H1 (cell line): ENCODE measurements at regions not wholly inside any gene's neighbourhood (a gene's known extent, or its start where the extent isn't known, plus 50 kb on each side); places are given as distances from the start of the nearest gene placed in this dataset.

Experiments
- CTCF ChIA-PET: fragments of 300-600 bp; sonication (Branson Sonifier 250); formaldehyde crosslinking; loops from one replicate; lab custom pipeline; 2021; ENCODE audit not compliant: partially characterized antibody; lab: Charles Lee
- POLR2A ChIA-PET: fragments of 300-600 bp; sonication (Branson Sonifier 250); formaldehyde crosslinking; loops from one replicate; lab custom pipeline; 2021; ENCODE audit warnings: inconsistent platforms; ENCODE audit not compliant: partially characterized antibody; lab: Charles Lee
- DNase-seq, 2 experiments: peaks; one replicate each; pipeline versions ENCODE4 v3.0.0 to v3.0.0-alpha.2; 2010 to 2022; ENCODE audit warnings: low spot score in 2 of 2, low read depth in 1 of 2, mixed read lengths in 1 of 2
- FAIRE-seq: peaks from 2 replicates; lab custom pipeline; 2011; peaks lifted over from hg19 to GRCh38; lab: Jason Lieb, UNC
- H2AFZ ChIP-seq: 2 replicates; pipeline ENCODE4 v1.8.1; 2012; ENCODE audit warnings: low read length, inconsistent platforms
- H2AK5ac ChIP-seq: 2 replicates; pipeline ENCODE4 v1.6.1; 2013; ENCODE audit warnings: low read depth, low read length
- H2BK120ac ChIP-seq: replicated peaks from 2 replicates; pipeline ENCODE3; 2013; ENCODE audit warnings: low read depth, low read length, inconsistent platforms
- H2BK12ac ChIP-seq: 2 replicates; pipeline ENCODE4 v1.6.1; 2013; ENCODE audit warnings: low read depth, low read length
- H2BK15ac ChIP-seq: 2 replicates; pipeline ENCODE4 v1.6.1; 2013; ENCODE audit warnings: low read length
- H2BK20ac ChIP-seq: 2 replicates; pipeline ENCODE4 v1.6.1; 2013; ENCODE audit warnings: low read length
- H2BK5ac ChIP-seq: 2 replicates; pipeline ENCODE4 v1.6.1; 2013; ENCODE audit warnings: low read depth, low read length
- H3K14ac ChIP-seq: 2 replicates; pipeline ENCODE4 v1.6.1; 2013; ENCODE audit warnings: inconsistent platforms; ENCODE audit not compliant: insufficient read length
- H3K18ac ChIP-seq: 2 replicates; pipeline ENCODE4 v1.6.1; 2013; ENCODE audit warnings: low read length; ENCODE audit errors: extremely low read depth
- H3K23ac ChIP-seq: 2 replicates; pipeline ENCODE4 v1.6.1; 2013; ENCODE audit warnings: inconsistent platforms; ENCODE audit not compliant: insufficient read length
- H3K23me2 ChIP-seq: 2 replicates; pipeline ENCODE4 v1.6.1; 2013; ENCODE audit warnings: low read depth, low read length
- H3K27ac ChIP-seq: 2 replicates; pipeline ENCODE4 v1.6.1; 2011; ENCODE audit warnings: low read depth, low read length, inconsistent platforms
- H3K27me3 ChIP-seq, 4 experiments: replicated peaks in 1 of 4; 1 replicate in 1 of 4; 2 replicates in 3 of 4; pipeline versions ENCODE4 v1.6.1 to v1.8.1; 2011 to 2013; ENCODE audit warnings: low read length in 3 of 4, mild to moderate bottlenecking in 3 of 4, inconsistent platforms in 2 of 4, mixed read lengths in 2 of 4, moderate library complexity in 1 of 4; ENCODE audit not compliant: control insufficient read depth in 3 of 4, insufficient read depth in 3 of 4; ENCODE audit errors: extremely low read depth in 1 of 4
- H3K36me3 ChIP-seq, 4 experiments: 2 replicates each; pipeline versions ENCODE4 v1.6.1 to v1.8.1; 2011 to 2013; ENCODE audit warnings: mild to moderate bottlenecking in 4 of 4, low read length in 3 of 4, moderate library complexity in 2 of 4, control low read depth in 1 of 4, inconsistent platforms in 1 of 4; ENCODE audit not compliant: insufficient read depth in 4 of 4, control insufficient read depth in 2 of 4
- H3K4ac ChIP-seq: replicated peaks from 2 replicates; pipeline ENCODE3; 2013; ENCODE audit warnings: low read length, low read depth, mixed read lengths, inconsistent platforms; ENCODE audit not compliant: insufficient read length
- H3K4me1 ChIP-seq, 4 experiments: replicated peaks in 1 of 4; 1 replicate in 1 of 4; 2 replicates in 3 of 4; pipeline versions ENCODE4 v1.6.1 to v1.8.1; 2011 to 2013; ENCODE audit warnings: low read length in 3 of 4, inconsistent platforms in 2 of 4, mixed read lengths in 1 of 4; ENCODE audit not compliant: insufficient read depth in 4 of 4, control insufficient read depth in 3 of 4
- H3K4me2 ChIP-seq, 2 experiments: 2 replicates each; pipeline versions ENCODE4 v1.6.1 to v1.8.1; 2011 to 2013; ENCODE audit warnings: low read depth in 2 of 2, low read length in 2 of 2, control low read depth in 1 of 2, inconsistent platforms in 1 of 2, mild to moderate bottlenecking in 1 of 2; ENCODE audit not compliant: insufficient read depth in 1 of 2
- H3K4me3 ChIP-seq, 4 experiments: fragments of 200-600, 300-600 bp in 1 of 4; sonication (generic), shearing (Covaris generic), sonication (Bioruptor Twin) in 1 of 4; 2 replicates each; pipeline versions ENCODE4 v1.5.1 to v1.8.1; 2011 to 2016; ENCODE audit warnings: low read length in 4 of 4, low read depth in 3 of 4, control low read depth in 2 of 4, inconsistent platforms in 2 of 4, mild to moderate bottlenecking in 2 of 4, mixed read lengths in 1 of 4, moderate library complexity in 1 of 4; ENCODE audit not compliant: insufficient read depth in 2 of 4; ENCODE audit errors: extremely low read depth in 1 of 4
- H3K56ac ChIP-seq: replicated peaks from 2 replicates; pipeline ENCODE3; 2013; ENCODE audit warnings: low read depth, mild to moderate bottlenecking, mixed read lengths, low read length, inconsistent platforms; ENCODE audit not compliant: insufficient read length
- H3K79me1 ChIP-seq: 2 replicates; pipeline ENCODE4 v1.6.1; 2013; ENCODE audit warnings: low read depth, low read length, control low read depth
- H3K79me2 ChIP-seq, 2 experiments: 2 replicates each; pipeline versions ENCODE4 v1.6.1 to v1.8.1; 2012 to 2013; ENCODE audit warnings: low read length in 2 of 2, mild to moderate bottlenecking in 2 of 2, inconsistent platforms in 1 of 2; ENCODE audit not compliant: insufficient read depth in 2 of 2, control insufficient read depth in 1 of 2
- H3K9ac ChIP-seq, 4 experiments: replicated peaks in 1 of 4; 1 replicate in 1 of 4; 2 replicates in 3 of 4; pipeline versions ENCODE4 v1.6.1 to v1.8.1; 2011 to 2013; ENCODE audit warnings: low read depth in 3 of 4, low read length in 3 of 4, control low read depth in 2 of 4, mild to moderate bottlenecking in 2 of 4, moderate library complexity in 2 of 4, inconsistent platforms in 1 of 4; ENCODE audit errors: extremely low read depth in 1 of 4
- H3K9me3 ChIP-seq, 2 experiments: 2 replicates each; pipeline versions ENCODE4 v1.6.1 to v1.8.1; 2012 to 2013; ENCODE audit warnings: mild to moderate bottlenecking in 2 of 2, moderate library complexity in 2 of 2, control low read depth in 1 of 2, inconsistent platforms in 1 of 2, low read depth in 1 of 2, low read length in 1 of 2, mixed read lengths in 1 of 2; ENCODE audit not compliant: insufficient read depth in 2 of 2
- H4K20me1 ChIP-seq, 2 experiments: replicated peaks in 1 of 2; 2 replicates each; pipeline versions ENCODE3 to v1.8.1; 2011 to 2013; ENCODE audit warnings: inconsistent platforms in 2 of 2, low read length in 2 of 2, mild to moderate bottlenecking in 1 of 2; ENCODE audit not compliant: insufficient read depth in 2 of 2, control insufficient read depth in 1 of 2
- H4K5ac ChIP-seq: 2 replicates; pipeline ENCODE4 v1.6.1; 2013; ENCODE audit warnings: low read length, low read depth, mixed read lengths, inconsistent platforms; ENCODE audit not compliant: insufficient read length
- H4K8ac ChIP-seq: 2 replicates; pipeline ENCODE4 v1.8.0; 2013; ENCODE audit warnings: mild to moderate bottlenecking, moderate library complexity, low read length, inconsistent platforms; ENCODE audit not compliant: insufficient read depth; ENCODE audit errors: extremely low read depth
- H4K91ac ChIP-seq: replicated peaks from 2 replicates; pipeline ENCODE3; 2013; ENCODE audit warnings: low read length, mixed read lengths, inconsistent platforms; ENCODE audit not compliant: insufficient read length
- JUND ChIP-seq: IDR thresholded peaks from 2 replicates; pipeline ENCODE4 v1.6.1; 2011; ENCODE audit warnings: mild to moderate bottlenecking, improper control_type of control experiment, low read length
- POLR2AphosphoS5 ChIP-seq: IDR thresholded peaks from 2 replicates; pipeline ENCODE4 v1.6.1; 2011; ENCODE audit warnings: low read depth, low read length
- RAD21 ChIP-seq, 2 experiments: IDR thresholded peaks in 1 of 2; conservative IDR thresholded peaks in 1 of 2; 2 replicates each; pipeline ENCODE4 v1.6.1; 2011; ENCODE audit warnings: low read depth in 2 of 2, low read length in 2 of 2, improper control_type of control experiment in 1 of 2, inconsistent platforms in 1 of 2, mild to moderate bottlenecking in 1 of 2, moderate library complexity in 1 of 2
- SIRT6 ChIP-seq: IDR thresholded peaks from one replicate; pipeline ENCODE4 v1.7.1; 2012; ENCODE audit warnings: low read length, inconsistent platforms
- SP2 ChIP-seq: IDR thresholded peaks from 2 replicates; pipeline ENCODE4 v1.6.1; 2012; ENCODE audit warnings: mild to moderate bottlenecking, low read length, inconsistent platforms
- WGBS, 2 experiments: shearing (Covaris generic) in 1 of 2; methylation state at CpG; one replicate each; pipeline versions ENCODE4 v1.1.6 to v1.1.7; 2013 to 2015; ENCODE audit warnings: low lambda C conversion rate in 2 of 2, mixed read lengths in 2 of 2, inconsistent platforms in 1 of 2, low coverage in 1 of 2, missing lambda C conversion rate in 1 of 2; ENCODE audit not compliant: insufficient replicate concordance in 2 of 2, insufficient coverage in 1 of 2, insufficient read length in 1 of 2; ENCODE audit errors: extremely low coverage in 1 of 2, missing lambda C conversion rate in 1 of 2; 5-methylcytosine and 5-hydroxymethylcytosine counted together

DNA sequence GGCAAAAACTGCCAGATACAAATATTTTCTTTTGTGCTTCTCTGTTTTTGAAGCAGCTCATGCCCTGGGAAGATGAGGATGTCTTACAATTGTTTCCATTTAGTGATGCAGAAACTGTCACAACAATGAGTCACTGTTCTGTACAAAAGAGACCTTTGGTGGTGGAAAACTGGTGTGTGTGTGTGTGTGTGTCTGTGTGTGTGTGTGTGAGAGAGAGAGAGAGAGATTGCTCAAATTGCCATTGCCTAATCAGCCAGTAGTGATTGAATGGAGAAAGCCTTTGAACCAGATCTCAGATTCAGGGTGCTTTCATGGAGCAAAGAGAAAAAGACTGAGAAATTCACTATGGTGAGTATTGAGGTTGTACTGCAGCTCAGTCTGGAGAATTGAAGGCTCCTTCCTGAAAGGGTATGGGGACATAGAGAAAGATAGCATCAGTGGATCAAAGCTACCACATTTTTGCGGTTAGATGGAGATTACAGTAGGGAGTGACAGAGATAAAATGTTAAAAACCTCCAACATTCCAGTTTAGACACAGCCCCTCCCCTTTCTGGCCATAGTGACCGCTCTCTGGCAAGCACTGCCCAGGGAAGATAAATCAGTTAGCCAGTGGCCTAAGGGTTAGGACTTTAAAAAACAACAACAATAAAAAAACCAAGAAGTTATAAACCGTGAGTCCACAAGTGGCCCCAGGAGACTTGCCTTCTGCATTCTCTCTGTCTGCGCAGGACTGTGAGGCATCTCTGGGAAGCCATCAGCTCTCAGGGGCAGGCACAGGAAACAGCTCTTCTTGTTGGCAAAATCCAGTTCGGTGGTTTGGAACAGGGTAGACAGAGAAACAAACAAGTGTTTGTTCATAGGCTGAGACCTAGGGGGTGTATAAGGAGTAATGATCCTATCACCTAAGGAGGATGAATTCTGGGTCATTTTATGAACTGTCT is 406.5 kb downstream of the DUSP10 start:
- H4K91ac ChIP-seq, result no peak overlapping the region
- no peak overlapping the region for H2BK20ac ChIP-seq
- H3K23ac ChIP-seq, result no peak overlapping the region
- H2AK5ac ChIP-seq, result no peak overlapping the region
- no peak overlapping the region for H3K9ac ChIP-seq
- H3K4ac ChIP-seq, result no peak overlapping the region
- no peaks in the 10 kb centered on the region for H3K36me3 ChIP-seq
- TF ChIP-seq JUND, result no peak
- TF ChIP-seq POLR2AphosphoS5, result no peak
- TF ChIP-seq SIRT6, result no peak
- no peak for TF ChIP-seq RAD21 (IDR thresholded peaks at IDR 0.05 in 1 of 2, conservative IDR thresholded peaks at IDR 0.05 in 1 of 2; ENCODE audit: low read depth in 2 of 2, low read length in 2 of 2)
- TF ChIP-seq SP2, result no peak
- H3K4me1 ChIP-seq, result no peaks in the 10 kb centered on the region
- no peak for DNase-seq
- H2BK5ac ChIP-seq, result no peak overlapping the region
- H3K27me3 ChIP-seq, result no peaks in the 10 kb centered on the region
- H3K27ac ChIP-seq, result no peak overlapping the region
- H2BK120ac ChIP-seq, result no peak overlapping the region
- CTCF ChIA-PET, result interaction anchor here (0.8 to 1.6 kb wide), 5 partner anchors 10 to 532 kb away, joined by 3 to 6 read pairs (median 3); no protein-coding TSS in a partner anchor
- H4K20me1 ChIP-seq, result no peaks in the 10 kb centered on the region
- H4K8ac ChIP-seq, result no peak overlapping the region
- H3K56ac ChIP-seq, result no peak overlapping the region
- no peak overlapping the region for H2BK15ac ChIP-seq
- H3K9me3 ChIP-seq, result peaks cover 0 to 9% of the 10 kb centered on the region in 2 experiments; a peak in 2 of 4 replicates
- POLR2A ChIA-PET, result interaction anchor here (0.9 kb wide), 1 partner anchor 29 kb away, joined by 3 read pairs; no protein-coding TSS in a partner anchor
- no peaks in the 10 kb centered on the region for H3K79me1 ChIP-seq
- H3K4me2 ChIP-seq, result no peak overlapping the region
- H4K5ac ChIP-seq, result no peak overlapping the region
- H2AFZ ChIP-seq, result 0 out of 2 replicates have a peak overlapping the region, but pooled peaks have one; percentile 3
- H3K79me2 ChIP-seq, result no peaks in the 10 kb centered on the region
- no peak for FAIRE-seq
- H3K18ac ChIP-seq, result no peak overlapping the region
- WGBS, 2 experiments, result 91% methylated on average over 5 of the region's 5 CpGs; no CpG with 5 or more reads in 1 of the 2 experiments
- H3K23me2 ChIP-seq, result no peaks in the 10 kb centered on the region; the same call in 1 of the 2 replicates
- no peak overlapping the region for H3K14ac ChIP-seq
- H2BK12ac ChIP-seq, result no peak overlapping the region
- no peak overlapping the region for H3K4me3 ChIP-seq
